VCaP (cell line): ENCODE measurements at regions not wholly inside any gene's neighbourhood (a gene's known extent, or its start where the extent isn't known, plus 50 kb on each side); places are given as distances from the start of the nearest gene placed in this dataset.

Experiments
- H3K27ac ChIP-seq: fragments of 450-650 bp; 2 replicates; pipeline ENCODE4 v1.5.1; 2017
- CTCF ChIP-seq: fragments of 450-650 bp; conservative IDR thresholded peaks from 2 replicates; pipeline ENCODE4 v1.5.1; 2017; ENCODE audit warnings: mild to moderate bottlenecking, moderate library complexity

GRCh38 chr13:111407381-111408131 lies 87.1 kb downstream of the TEX29 start:
- H3K27ac ChIP-seq, result no peak overlapping the region
- no peak for TF ChIP-seq CTCF

- no peak overlapping the region for H3K27ac ChIP-seq
- no peak; the same call in 1 of the 2 replicates for TF ChIP-seq CTCF
These were observed 89.0 kb downstream of the TEX29 start for GRCh38 chr13:111409413-111409812.

GRCh38 chr13:111410232-111411021 lies 90.0 kb downstream of the TEX29 start:
- no peak for TF ChIP-seq CTCF
- H3K27ac ChIP-seq, result no peak overlapping the region

- H3K27ac ChIP-seq, result no peak overlapping the region
- no peak for TF ChIP-seq CTCF
These were observed 90.9 kb downstream of the TEX29 start for GRCh38 chr13:111411151-111411858.

- no peak overlapping the region for H3K27ac ChIP-seq
- TF ChIP-seq CTCF, result no peak; the same call in 1 of the 2 replicates
These were observed 91.6 kb downstream of the TEX29 start for GRCh38 chr13:111411919-111412650.

- 0 out of 2 replicates have a peak, but pooled peaks have one; percentile 4 for TF ChIP-seq CTCF
- H3K27ac ChIP-seq, result no peak overlapping the region
These were observed 93.2 kb downstream of the TEX29 start for GRCh38 chr13:111413407-111414187.
